Uterus (tissue), 3 donors: ENCODE measurements at regions not wholly inside any gene's neighbourhood (a gene's known extent, or its start where the extent isn't known, plus 50 kb on each side); places are given as distances from the start of the nearest gene placed in this dataset.

Experiments used
- DNase-seq, 2 donors: peaks; one replicate each; pipeline ENCODE4 v3.0.0-alpha.2; 2019 to 2020
- H3K27ac ChIP-seq, 2 donors: fragments of 200-600 bp; sonication (generic); 1 replicate in 1 of 2; 2 replicates in 1 of 2; pipeline ENCODE4 v1.5.1; 2016 to 2018
- H3K27me3 ChIP-seq, 2 donors: fragments of 200-600 bp; sonication (generic); one replicate each; pipeline ENCODE4 v1.5.1; 2018 to 2019; ENCODE audit warnings: control low read depth in 1 of 2
- H3K36me3 ChIP-seq, 2 donors: fragments of 200-600 bp; sonication (generic); one replicate each; pipeline ENCODE4 v1.5.1; 2019; ENCODE audit warnings: control low read depth in 1 of 2
- H3K4me1 ChIP-seq, 2 donors: fragments of 200-600 bp; sonication (generic); one replicate each; pipeline ENCODE4 v1.5.1; 2018 to 2019; ENCODE audit warnings: control low read depth in 1 of 2
- H3K4me3 ChIP-seq, 2 donors: fragments of 200-600 bp; sonication (generic); 1 replicate in 1 of 2; 2 replicates in 1 of 2; pipeline ENCODE4 v1.5.1; 2018 to 2019; ENCODE audit warnings: mild to moderate bottlenecking in 1 of 2
- H3K9me3 ChIP-seq, 2 donors: fragments of 200-600 bp; sonication (generic); one replicate each; pipeline ENCODE4 v1.5.1; 2019; ENCODE audit warnings: control low read depth in 1 of 2
- CTCF ChIP-seq, 4 experiments: fragments of 200-600 bp in 2 of 4; fragments of 450-650 bp in 2 of 4; sonication (generic) in 2 of 4; IDR thresholded peaks; one replicate each; pipeline ENCODE4 v1.5.1; 2016 to 2019; ENCODE audit warnings: antibody characterized with exemption in 4 of 4, mild to moderate bottlenecking in 2 of 4, moderate library complexity in 1 of 4
- POLR2A ChIP-seq, 2 donors: fragments of 450-650 bp; IDR thresholded peaks; one replicate each; pipeline ENCODE4 v1.6.1; 2016; ENCODE audit warnings: antibody characterized with exemption in 2 of 2, mild to moderate bottlenecking in 1 of 2, moderate library complexity in 1 of 2
- intact Hi-C: fragments of 100-400 bp; cut with DNase I; formaldehyde crosslinking; loops from one replicate; pipeline ENCODE4 v1.15.1; 2023; ENCODE audit warnings: low total_unique reads
- donor health status: DM: yes; HTN: yes; CAD: no.

DNA sequence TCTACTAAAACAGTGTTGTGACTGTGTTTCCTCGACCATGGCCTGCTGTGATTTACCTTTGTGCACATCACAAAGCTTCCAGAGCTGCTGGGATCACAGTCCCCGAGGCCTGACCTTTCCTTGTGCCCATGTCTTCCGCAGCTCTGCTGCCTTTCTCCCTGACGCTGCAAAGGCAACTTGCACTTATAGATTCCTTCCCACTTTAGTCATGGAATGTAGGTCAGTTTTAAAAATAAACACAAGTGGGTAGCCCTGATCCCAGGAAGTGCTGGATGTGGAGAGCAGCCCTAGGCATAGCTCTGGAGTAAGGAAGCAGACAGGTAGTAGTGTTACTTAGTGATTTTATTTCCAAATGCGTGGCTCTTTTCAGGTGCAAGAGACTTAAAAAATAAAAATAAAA, 825.7 kb downstream of the AACS start:
- Histone ChIP-seq H3K4me1 (no peaks in the 10 kb centered on the region), H3K4me3 (no peak overlapping the region), H3K27me3 (no peaks in the 10 kb centered on the region), H3K36me3 (no peaks in the 10 kb centered on the region), H3K27ac (no peak overlapping the region), H3K9me3 (no peaks in the 10 kb centered on the region)
- TF ChIP-seq CTCF (IDR thresholded peaks at IDR 0.05) (no peak), POLR2A (IDR thresholded peaks at IDR 0.05) (no peak)
- intact Hi-C loops = no loop called here
- no peak for DNase-seq

GRCh38 chr12:125892276-125892675, 827.0 kb downstream of the AACS start:
- H3K4me3 ChIP-seq = no peak overlapping the region
- H3K9me3 ChIP-seq = no peaks in the 10 kb centered on the region
- intact Hi-C loops = no loop called here
- H3K27me3 ChIP-seq = no peaks in the 10 kb centered on the region
- no peak overlapping the region for H3K27ac ChIP-seq
- H3K4me1 ChIP-seq = no peaks in the 10 kb centered on the region
- H3K36me3 ChIP-seq = no peaks in the 10 kb centered on the region
- no peak for TF ChIP-seq CTCF (IDR thresholded peaks at IDR 0.05)
- no peak for TF ChIP-seq POLR2A (IDR thresholded peaks at IDR 0.05)
- DNase-seq = no peak

DNA sequence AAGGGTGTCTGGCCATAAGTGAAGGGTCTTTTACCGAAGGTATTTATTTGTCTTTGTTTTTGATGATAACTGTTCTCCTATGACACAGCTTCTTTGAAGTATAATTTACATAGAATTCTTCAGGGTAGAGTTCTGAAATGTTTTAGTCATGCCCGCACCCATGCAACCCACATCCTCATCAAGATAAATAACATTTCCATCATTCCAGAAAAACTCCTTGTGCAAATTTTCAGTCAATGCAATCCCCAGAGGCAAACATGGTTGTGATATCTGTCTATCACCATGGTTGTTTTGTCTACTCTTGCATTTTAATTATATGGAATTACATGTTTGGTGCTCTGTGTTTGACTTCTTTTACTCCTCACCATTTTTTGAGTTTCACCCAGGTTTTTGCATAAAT, 837.8 kb downstream of the AACS start:
- no peak overlapping the region for H3K4me3 ChIP-seq
- intact Hi-C loops = no loop called here
- no peaks in the 10 kb centered on the region for H3K27me3 ChIP-seq
- no peaks in the 10 kb centered on the region for H3K9me3 ChIP-seq
- DNase-seq = no peak
- H3K36me3 ChIP-seq = no peaks in the 10 kb centered on the region
- H3K4me1 ChIP-seq = no peaks in the 10 kb centered on the region
- no peak for TF ChIP-seq CTCF (IDR thresholded peaks at IDR 0.05)
- TF ChIP-seq POLR2A (IDR thresholded peaks at IDR 0.05) = no peak
- no peak overlapping the region for H3K27ac ChIP-seq

GRCh38 chr12:125907351-125907750, 842.1 kb downstream of the AACS start:
- TF ChIP-seq POLR2A (IDR thresholded peaks at IDR 0.05) = no peak
- Histone ChIP-seq H3K27ac (no peak overlapping the region), H3K4me3 (no peak overlapping the region), H3K4me1 (no peaks in the 10 kb centered on the region), H3K36me3 (no peaks in the 10 kb centered on the region), H3K9me3 (no peaks in the 10 kb centered on the region), H3K27me3 (no peaks in the 10 kb centered on the region)
- DNase-seq = no peak
- intact Hi-C loops = no loop called here

- intact Hi-C loops = no loop called here
- Histone ChIP-seq H3K4me1 (no peaks in the 10 kb centered on the region), H3K36me3 (no peaks in the 10 kb centered on the region), H3K27ac (no peak overlapping the region), H3K9me3 (no peaks in the 10 kb centered on the region), H3K4me3 (no peak overlapping the region), H3K27me3 (no peaks in the 10 kb centered on the region)
- DNase-seq = no peak
- TF ChIP-seq CTCF (IDR thresholded peaks at IDR 0.05) = no peak
- TF ChIP-seq POLR2A (IDR thresholded peaks at IDR 0.05) = no peak
These were observed 854.7 kb downstream of the AACS start for GRCh38 chr12:125919856-125920470.

GRCh38 chr12:125922330-125922729, 857.1 kb downstream of the AACS start:
- Histone ChIP-seq H3K27me3 (no peaks in the 10 kb centered on the region), H3K4me1 (no peaks in the 10 kb centered on the region), H3K4me3 (no peak overlapping the region), H3K27ac (no peak overlapping the region), H3K36me3 (no peaks in the 10 kb centered on the region), H3K9me3 (no peaks in the 10 kb centered on the region)
- no peak for TF ChIP-seq CTCF (IDR thresholded peaks at IDR 0.05)
- no peak for TF ChIP-seq POLR2A (IDR thresholded peaks at IDR 0.05)
- intact Hi-C loops = no loop called here
- no peak for DNase-seq
